OCI-LY1 (cell line): ENCODE measurements at regions not wholly inside any gene's neighbourhood (a gene's known extent, or its start where the extent isn't known, plus 50 kb on each side); places are given as distances from the start of the nearest gene placed in this dataset.

Experiments used
- CTCF ChIP-seq: fragments of 200-600 bp; sonication (generic), shearing (Covaris generic); IDR thresholded peaks from 2 replicates; pipeline ENCODE4 v1.5.1; 2017; ENCODE audit warnings: mild to moderate bottlenecking, antibody characterized with exemption, low read length, moderate library complexity, mixed read lengths
- EZH2 ChIP-seq: fragments of 200-600 bp; sonication (generic), shearing (Covaris generic); IDR thresholded peaks from 2 replicates; pipeline ENCODE4 v1.8.0; 2017; ENCODE audit warnings: borderline replicate concordance, mixed run types, mild to moderate bottlenecking, antibody characterized with exemption, low read length, moderate library complexity, mixed read lengths

DNA sequence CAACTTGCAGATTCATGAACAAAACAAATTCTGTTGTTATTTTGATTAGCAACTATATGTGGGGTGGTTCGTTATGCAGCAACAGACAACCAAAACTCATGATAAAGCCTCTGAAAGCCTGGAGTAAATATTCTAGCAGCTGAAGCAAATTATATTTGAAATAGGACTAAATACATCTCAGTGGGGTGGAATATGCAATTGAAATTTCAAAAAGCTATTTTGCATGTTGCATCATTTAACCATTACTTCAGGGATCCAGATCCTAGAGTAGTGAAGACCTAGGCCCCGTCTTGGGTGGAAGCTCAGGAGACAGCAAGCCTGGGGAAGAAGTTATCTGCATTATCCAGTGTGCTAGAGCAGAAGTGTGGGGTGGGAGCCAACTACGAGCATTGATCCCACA, 114.7 kb downstream of the PPM1A start:
- no peak for TF ChIP-seq CTCF
- TF ChIP-seq EZH2 = no peak
